Tongue (tissue), 1 donor: ENCODE measurements at regions not wholly inside any gene's neighbourhood (a gene's known extent, or its start where the extent isn't known, plus 50 kb on each side); places are given as distances from the start of the nearest gene placed in this dataset.
"Not testable (repeated sequence)": the region's sequence is repeated elsewhere in the genome, so short reads cannot be mapped to it uniquely, and the experiment has no call there.

ENCODE experiments used
- DNase-seq: peaks from one replicate; pipeline ENCODE4 v3.0.0-alpha.2; 2015

DNA sequence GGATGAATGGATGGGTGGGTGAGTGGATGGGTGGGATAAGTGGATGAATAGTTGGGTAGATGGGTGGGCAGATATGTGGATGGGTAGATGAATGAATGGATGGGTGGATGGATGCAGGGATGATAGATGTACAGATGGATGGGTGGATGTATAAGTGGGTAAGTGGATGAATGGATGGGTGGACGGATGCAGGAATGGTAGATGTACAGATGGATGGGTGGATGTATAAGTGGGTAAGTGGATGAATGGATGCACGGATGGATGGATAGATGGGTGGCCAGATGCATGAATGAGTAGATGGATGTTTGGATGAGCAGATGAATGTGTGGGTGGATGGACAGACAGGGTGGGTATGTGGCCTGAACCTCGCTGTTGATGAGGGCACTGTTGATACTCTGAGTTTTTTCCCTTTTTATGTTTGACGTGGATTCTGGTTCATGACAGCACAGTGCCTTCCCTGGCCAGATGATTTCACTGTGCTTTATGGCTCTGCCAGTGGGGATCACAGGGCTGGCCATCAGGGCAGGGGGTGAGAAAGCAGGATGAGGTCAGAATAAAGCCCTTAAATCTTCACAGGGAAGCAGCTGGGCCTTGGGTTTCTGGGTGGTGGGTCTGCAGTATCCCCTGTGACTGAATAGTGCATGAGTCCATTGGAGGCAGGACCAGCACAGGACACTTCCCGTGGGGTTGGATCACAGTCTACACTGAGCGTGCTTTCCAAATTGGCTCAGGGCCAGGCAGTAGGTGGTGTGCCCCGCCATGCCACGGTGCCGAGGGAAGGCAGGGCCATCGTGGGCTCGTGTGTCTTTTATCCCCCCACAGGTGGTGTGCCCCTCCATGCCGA lies 213.2 kb downstream of the BANP start:
- DNase-seq, result not testable (repeated sequence)

GRCh38 chr16:88165040-88165544 lies 213.9 kb downstream of the BANP start:
- DNase-seq, result not testable (repeated sequence)

DNA sequence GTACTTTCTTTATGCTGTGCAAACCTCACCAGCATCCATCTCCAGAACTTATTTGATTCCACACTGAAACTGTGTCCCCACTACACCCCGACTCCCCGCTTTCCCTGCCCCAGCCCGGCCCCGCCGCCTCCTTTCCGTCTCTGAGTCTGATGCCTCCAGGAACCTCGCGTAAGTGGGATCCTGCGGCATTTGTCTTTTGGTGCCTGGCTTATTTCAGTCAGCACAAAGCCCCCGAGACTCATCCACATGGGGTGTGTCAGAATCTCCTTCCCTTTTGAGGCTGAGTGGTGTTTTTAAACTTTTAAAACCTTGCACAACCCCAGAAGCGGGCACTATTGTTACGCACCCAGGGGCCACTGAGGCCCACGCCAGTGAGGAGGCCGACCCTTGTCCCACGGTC lies 214.4 kb downstream of the BANP start:
- DNase-seq, result not testable (repeated sequence)

DNA sequence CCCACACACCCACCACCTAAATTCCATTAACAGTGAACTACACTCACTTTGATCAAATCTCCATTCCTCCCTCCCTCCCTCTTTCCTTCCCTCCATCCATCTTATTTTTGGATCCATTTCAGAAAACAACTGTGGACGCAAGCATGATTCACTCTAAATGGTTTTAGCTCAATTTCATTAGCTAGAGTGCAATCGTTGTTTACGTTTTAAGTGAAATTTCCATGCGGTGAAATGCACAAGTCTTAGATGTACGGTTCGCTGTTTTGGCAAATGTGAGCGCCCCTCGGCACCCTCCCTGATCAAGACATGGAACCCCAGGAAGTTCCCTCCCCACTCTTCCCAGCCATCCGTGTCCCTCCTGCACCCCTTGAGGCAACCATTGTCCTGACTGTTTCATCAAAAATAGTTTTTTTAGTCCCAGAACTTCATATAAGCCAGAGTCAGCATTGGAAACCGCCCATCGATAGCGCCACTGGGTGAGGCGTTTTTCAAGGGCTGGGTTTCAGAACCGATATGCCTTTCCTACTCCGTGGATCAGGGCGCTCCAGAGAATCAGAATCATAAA lies 215.1 kb downstream of the BANP start:
- DNase-seq, result not testable (repeated sequence)

DNA sequence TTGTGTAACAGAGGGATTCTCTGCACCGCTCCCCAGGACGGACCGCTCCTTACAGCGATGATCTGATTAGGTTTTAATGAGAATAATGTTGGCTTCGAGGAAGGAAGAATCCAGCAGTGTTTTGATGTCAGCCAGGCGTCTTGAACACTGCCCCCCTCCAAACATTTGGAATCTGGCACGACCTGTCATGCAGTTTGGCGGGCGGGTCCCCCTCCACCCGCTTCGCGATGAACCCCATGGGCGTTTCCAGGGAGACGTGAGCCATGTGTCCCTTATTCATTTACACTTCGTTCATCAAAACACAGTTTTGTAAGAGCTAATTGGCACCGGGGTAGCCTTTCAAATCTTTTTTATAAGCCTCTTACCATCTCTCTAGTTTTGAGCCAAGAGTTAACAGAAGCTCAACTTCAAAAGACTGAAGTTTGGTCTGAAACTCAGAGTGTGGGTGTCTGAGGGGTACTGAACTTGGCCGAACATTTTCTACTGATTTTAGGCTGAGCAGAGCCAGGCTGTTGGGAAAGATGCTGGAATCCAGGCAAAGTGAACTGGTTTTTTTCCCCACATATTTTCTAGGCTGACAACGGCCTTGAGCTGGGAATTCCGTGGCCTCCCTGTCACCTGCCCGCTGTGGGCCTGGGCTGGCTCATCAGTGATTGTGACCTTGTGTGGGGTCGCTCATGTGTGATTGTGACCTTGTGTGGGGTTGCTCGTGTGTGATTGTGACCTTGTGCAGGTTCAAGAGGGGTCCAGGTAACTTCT lies 214.8 kb upstream of the ZNF469 start:
- DNase-seq, result peak; percentile 38

DNA sequence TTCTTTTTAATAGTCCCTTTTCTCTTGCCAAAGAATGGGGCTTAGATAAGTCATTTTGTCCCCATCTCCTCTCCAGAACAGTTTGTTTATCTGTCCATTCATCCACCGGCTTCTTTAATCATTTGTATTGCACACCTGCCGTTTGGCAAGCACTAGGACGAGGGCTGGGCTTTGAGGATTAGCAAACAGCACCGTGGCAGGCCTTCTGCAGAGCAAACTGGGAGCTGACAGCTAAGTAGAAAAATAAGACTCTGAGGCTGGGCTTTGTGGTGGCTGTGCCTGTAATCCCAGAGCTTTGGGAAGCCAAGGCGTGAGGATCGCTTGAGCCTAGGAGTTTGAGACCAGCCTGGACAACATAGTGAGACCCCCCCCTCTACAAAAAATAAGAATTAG lies 214.2 kb upstream of the ZNF469 start:
- not testable (repeated sequence) for DNase-seq

- DNase-seq, result not testable (repeated sequence)
Measured at GRCh38 chr16:88169136-88169830, 213.5 kb upstream of the ZNF469 start.

DNA sequence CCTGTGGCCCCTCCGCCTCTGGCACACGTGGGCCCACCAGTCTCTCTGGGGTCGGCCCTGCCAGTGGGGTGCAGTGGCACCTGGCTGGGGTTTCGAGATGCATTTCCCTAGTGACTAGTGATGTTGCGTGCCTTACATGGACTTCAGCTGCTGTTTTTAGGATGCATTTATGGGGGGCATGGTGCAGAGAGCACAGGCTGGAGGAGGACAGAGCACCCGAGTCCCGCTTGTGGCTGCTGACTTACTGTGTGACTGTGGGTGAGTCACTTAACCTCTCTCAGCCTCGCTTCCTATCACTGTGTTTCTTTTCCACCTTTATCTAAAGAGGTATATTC lies 213.0 kb upstream of the ZNF469 start:
- not testable (repeated sequence) for DNase-seq

GRCh38 chr16:88170528-88170991 lies 212.2 kb upstream of the ZNF469 start:
- no peak for DNase-seq

GRCh38 chr16:88171126-88171525 lies 211.6 kb upstream of the ZNF469 start:
- DNase-seq, result not testable (repeated sequence)

DNA sequence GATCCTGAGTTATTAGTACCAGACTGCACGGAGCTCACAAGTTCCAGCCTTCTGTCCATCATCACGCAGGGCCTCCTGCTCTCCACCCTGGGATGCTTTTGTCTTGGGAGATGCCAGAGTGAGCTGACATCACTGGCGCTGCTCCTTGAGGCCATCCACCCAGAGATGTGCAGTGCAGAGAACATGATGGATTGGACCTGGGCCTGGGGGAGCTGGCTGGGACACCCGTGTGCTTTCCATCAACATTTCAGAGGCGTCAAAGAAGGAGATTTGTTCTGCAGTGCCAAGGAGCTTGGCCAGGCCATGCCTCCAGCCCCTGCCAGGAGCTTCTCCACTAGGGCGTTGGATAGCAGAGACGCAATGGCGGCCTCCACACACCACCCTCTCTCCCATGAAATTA lies 206.6 kb upstream of the ZNF469 start:
- DNase-seq, result not testable (repeated sequence)

DNA sequence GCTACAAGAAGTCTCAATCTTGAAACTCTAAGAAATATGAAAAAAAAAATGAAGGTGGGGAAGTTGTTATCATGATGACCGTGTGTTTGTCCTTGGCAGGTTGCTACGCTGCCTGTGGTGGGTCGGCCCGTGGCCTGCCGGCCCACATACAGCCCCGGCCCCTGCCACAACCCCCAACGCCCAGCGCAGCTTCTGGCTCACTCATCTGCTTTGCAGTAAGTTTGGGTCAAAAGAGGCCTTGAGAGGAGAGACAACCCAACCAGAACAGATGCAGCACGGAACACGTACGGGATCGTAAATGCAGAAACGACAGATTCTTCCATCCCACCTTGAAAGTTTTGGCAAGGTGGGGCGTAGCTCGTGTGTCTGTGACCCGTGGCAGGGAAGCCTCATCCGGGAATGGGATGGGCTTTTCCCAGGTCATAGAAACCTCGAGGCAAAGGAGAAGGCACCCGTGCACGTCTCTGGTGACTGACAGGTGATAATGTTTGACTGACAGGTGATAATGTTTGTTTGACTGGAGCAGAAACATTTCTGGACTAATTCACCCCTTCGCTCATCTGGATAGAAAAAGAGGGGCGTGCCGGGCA lies 206.1 kb upstream of the ZNF469 start:
- not testable (repeated sequence) for DNase-seq

DNA sequence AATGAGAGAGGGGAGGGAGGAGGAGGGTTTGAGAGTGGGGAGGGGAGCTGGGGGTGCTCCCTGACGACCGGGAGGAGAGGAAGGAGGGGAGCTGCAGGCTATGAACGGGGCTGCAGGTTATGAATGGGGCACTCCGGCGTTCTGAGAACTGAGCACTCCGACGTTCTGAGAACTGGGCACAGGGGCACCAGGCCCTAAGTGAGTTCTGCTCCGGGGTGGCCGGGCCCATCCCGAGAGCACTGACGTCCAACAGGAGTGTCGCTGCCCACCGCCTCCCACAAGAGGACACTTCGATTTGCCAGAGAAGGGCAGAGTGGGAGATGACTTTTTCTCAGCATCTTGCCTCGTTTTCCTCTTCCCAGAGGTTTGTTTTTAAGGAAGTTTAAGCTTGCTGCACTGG lies 204.5 kb upstream of the ZNF469 start:
- not testable (repeated sequence) for DNase-seq

DNA sequence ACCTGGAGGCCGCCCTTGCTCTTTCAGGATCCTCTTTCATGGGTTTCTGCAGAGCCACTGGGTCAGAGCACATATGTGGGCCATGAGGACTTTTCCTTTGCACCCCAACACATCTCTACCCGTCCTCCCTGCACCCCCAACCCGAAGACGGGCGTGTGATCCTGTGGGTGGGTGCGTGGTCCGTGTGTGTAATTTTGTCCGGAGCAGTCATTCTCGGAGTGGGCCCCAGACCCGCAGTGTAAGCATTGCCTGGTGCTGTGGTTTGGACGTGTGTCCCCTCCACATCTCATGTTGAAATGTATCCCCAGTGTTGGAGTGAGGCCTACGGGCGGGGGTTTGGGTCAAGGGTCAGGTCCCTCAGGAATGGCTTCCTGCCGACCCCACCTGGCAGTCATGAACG lies 203.9 kb upstream of the ZNF469 start:
- not testable (repeated sequence) for DNase-seq

DNA sequence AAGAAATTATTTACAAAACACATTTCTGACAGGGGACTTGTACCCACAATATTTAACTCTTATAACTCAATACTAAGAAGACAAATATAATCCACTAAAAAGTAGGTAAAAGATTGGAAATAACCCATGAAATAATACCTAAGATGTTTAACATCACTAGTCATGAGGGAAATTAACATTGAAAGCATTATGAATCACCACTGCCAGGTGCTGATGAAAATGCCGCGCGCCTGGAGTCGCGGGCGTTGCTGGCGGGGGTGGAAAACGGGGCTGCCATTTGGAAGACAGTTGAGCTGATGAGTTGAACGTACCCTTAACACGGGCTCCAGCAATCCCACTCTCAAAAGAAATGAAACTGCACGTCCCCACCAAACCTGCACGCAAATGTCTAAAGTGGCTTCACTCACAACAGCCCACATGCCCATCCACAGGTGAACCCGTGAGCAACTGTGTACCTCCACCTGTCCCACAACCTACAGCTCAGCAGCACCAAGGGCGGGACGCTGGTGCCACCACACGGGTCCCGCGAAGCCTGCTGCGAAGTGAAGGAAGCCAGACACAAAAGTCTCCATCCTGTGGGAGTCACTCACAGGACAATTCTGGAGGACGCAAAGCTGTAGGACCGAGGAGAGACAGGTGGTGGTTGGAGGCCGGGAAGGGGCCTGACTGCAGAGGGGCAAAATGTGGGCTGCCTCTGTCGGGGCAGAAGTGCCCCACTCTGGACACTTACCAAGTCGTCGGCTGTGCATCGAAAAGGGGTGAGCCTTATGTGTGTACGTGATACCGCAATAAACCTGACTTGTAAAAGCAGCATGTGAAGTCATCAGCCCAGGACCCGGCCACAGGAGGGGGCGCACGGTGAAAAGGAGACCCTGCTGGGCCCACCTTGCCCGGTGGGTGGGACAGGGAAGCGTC lies 199.5 kb upstream of the ZNF469 start:
- not testable (repeated sequence) for DNase-seq

DNA sequence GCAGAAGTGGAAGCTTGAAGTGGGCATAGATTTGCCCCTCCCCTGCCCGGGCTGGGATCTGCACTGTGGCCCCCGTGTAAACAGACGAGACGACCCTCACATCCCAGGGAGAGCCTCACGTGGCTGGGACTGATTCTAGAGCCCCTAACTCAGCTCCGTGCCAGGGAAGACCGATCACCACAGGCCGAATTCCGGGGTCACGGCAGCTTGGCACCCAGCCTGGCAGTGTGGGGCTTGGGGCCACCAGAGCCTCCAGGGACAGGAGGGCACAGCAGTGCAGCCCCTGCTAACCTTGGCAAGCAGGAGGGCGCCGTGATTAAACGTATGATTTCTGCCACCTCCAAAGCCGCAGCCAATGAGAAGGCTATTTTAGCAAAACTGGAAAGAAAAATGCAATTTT lies 198.7 kb upstream of the ZNF469 start:
- DNase-seq, result not testable (repeated sequence)

DNA sequence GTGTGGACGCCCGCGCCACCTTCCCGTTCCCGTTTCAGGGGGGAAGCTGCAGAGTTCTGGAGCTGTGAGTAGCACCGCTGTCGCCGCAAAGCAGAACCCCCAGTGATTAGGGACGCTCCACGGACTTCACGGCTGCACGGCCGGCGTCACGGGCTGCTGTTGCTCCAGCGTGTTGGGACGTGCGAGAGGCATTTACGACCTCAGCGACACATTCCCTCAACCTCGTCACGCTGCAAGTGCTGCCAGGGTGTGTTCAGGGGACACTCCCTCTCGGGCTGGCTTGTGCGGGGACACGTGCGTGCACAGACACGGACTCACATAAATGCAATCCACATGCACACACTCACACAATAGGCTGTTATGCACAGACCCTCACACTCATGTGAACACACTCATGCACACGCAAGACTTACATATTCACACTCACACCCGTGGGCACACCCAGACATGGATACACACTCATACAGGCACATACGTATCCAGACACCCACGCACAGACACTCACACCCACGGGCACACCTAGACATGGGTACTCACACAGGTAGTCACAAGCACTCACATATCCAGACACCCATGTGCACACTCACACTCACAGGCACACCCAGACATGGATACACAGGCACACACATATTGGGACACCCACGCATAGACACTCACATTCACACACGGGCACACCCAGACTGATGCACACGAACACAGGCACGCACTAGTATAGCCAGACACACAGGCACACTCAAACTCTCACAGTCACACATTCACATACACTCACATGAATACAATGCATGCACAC lies 198.0 kb upstream of the ZNF469 start:
- peak; percentile 27 for DNase-seq

GRCh38 chr16:88185406-88185805 lies 197.4 kb upstream of the ZNF469 start:
- not testable (repeated sequence) for DNase-seq

DNA sequence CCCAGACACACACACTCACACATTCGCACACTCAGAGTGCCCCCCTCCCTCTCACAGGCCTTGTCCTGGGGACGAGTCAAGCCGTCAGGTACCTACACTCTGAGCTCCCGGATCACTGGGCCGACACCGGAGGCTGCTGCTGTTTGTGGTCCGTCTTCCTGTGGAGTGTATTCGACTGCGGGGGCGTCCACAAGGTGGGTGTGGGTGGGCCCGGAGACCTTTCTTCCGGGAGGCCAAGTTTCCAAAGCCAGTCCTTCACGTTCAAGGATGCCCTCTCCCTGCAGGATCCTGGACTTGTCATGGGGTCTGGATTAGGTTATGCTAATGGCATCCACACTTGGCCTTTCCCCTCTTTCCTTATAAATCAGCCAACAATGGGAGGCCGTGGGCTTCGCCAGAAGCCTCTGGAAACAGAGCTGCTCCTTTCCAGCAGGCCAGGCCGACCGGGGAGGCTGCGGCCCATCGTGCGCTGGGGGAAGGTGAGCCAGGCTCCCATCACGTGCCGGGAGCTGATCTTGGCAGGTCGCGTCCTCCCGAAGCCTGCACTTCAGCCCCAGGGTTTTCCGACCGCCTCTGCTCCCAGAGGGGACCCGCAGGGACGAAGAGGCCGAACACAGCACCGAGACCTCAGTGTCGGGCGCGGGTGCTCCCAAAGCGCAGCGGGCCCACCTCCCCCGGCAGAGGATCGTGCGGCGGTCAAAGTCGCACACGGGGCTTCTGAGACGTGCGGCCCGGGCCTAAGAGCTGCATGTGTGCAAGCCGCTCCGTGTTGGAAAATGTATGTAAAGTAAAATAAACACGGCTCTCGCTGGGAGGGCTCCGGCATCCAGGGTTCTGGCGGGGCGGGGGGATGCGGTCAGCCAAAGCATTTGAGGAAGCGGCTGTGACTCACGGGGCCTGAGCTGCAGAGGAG lies 196.5 kb upstream of the ZNF469 start:
- DNase-seq, result peak; percentile 73
